GM19452 (cell line): ENCODE measurements at regions not wholly inside any gene's neighbourhood (a gene's known extent, or its start where the extent isn't known, plus 50 kb on each side); places are given as distances from the start of the nearest gene placed in this dataset.
"Not testable (repeated sequence)": the region's sequence is repeated elsewhere in the genome, so short reads cannot be mapped to it uniquely, and the experiment has no call there.

ENCODE experiments used
- ATAC-seq: cut with Tn5 transposase; IDR thresholded peaks from one replicate; pipeline ENCODE4 v1.9.1; 2021; ENCODE audit not compliant: unreplicated experiment

- no peak for ATAC-seq
Measured at GRCh38 chr21:14827468-14827867, 237.3 kb downstream of the NRIP1 start.

GRCh38 chr21:14826630-14827029 is 238.2 kb downstream of the NRIP1 start:
- ATAC-seq = no peak

GRCh38 chr21:14825514-14825974 is 239.3 kb downstream of the NRIP1 start:
- ATAC-seq = peak; percentile 67

- ATAC-seq = no peak
Measured at GRCh38 chr21:14824126-14824525, 240.7 kb downstream of the NRIP1 start.

DNA sequence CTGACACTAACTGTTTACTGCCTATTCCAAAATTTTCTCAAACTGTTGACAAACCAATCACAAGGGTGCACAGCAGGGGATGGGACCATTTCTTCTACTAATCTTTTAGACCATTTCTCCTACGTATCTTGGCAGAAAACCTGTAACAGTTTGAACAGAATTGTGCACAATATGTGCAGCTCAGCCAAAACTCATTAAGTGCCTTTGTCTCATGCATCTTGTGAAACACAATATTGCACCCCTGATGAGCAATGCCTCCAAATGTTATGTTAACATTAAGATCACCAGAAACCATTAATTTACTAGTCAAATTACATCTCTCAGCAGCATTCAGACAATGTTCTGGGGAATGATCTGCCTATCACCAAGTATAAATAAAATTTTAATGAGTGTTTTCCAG is 247.5 kb downstream of the NRIP1 start:
- no peak for ATAC-seq

GRCh38 chr21:14814991-14815390 is 249.8 kb downstream of the NRIP1 start:
- no peak for ATAC-seq

- ATAC-seq = no peak
Measured at GRCh38 chr21:14814282-14814681, 250.5 kb downstream of the NRIP1 start.

GRCh38 chr21:14804170-14804569 is 258.1 kb upstream of the SAMSN1 start:
- not testable (repeated sequence) for ATAC-seq

DNA sequence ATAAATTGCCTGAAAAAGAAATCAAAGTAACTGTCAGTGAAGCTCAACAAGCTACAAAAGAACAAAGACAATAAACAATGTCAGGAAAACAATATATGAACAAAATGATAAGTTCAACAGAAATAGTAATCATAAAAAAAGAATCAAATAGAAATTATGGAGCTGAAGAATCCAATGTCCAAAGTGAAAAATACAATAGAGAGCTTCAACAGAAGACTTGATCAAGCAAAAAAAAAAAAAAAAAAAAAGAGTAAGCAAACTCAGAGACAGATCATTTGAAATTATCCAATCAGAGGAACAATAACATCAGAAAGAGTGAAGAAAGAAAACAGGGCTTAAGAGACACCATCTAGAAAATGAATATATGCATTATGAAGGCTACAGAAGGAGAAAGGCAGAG is 251.4 kb upstream of the SAMSN1 start:
- ATAC-seq = no peak

DNA sequence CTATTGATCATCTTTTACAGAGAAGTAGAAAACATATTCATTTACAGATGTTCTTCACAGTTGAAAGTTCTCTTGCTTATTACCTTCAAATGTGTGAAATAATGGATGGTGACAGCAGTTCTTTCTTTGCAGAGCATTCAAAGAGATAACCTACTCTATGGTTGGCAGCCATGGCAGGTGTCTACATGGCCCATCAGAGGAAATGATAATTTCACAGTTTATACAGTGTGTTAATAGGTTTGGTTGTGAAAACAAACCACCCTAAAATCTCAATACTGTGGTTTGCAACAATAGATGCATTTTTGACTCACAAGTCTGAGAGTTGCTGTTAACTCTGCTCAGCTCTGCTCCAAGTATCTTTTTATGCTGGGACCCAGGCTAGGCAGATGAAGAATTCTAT is 241.2 kb upstream of the SAMSN1 start:
- no peak for ATAC-seq

DNA sequence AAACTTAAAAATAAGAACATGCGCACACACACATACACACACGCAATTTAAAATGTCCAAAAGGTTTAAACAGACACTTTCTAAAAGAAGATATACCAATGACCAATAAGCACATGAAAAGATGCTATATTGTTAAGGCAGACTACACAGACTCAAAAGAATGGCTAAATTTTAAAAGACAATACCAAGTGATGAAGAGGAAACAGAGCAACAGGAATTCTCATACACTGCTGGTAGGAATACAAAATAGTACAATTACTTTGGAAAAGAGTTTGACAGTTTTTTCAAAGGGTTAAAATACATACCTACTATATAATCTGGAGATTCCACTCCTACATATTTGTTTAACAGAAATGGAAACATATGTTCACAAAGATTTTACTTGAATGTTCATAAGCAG is 239.6 kb upstream of the SAMSN1 start:
- no peak for ATAC-seq

GRCh38 chr21:14773777-14774345 is 227.7 kb upstream of the SAMSN1 start:
- no peak for ATAC-seq

DNA sequence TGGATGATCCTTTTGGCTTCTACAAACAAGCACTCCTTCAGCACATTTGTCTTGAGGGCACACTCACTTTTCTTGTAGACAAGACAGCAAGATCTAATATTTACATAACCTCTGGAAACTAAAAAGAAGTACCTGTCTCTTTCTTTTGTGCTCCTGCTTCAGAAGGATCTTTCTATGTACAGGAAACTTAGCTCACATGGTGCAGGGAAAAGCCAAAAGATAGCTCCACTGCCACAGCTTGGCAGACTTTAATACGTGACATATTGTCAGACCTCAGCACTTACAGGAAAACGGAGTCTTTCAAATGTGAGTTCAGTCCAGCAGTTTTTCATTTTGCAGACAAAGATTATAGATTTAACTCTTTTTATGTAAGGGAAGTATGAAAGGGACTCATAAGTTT is 225.5 kb upstream of the SAMSN1 start:
- no peak for ATAC-seq

- ATAC-seq = no peak
Measured at GRCh38 chr21:14768042-14768441, 221.9 kb upstream of the SAMSN1 start.

DNA sequence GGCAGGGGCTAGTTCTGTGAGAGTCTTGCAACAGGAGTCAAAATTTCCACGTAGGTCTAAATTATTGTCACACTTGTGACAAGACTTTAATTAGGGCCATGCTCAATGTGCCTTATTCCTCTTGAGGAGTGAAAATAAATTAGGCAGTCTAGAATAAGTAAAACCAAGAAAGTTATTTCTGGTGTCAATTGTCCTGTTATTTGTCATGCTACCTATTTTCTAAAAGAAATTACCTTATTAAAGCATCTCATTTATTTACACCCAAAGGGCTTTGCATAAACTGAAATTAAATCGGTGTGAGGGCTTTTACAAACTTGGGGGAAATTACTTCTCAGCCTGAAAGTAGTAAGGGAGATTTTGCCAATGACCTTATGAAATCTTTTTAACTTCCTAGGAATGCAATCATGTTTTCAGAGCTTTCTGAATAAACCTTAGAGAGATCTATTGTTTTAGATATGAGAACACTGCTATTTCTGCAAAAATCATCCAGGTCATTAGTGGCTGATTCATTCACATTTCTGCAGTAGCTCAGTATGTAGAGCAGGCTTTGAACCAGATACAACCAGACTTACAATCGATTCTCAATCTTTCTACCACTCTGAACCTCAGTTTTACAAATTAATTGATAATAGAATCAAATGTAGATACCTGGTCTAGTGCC is 221.2 kb upstream of the SAMSN1 start:
- no peak for ATAC-seq

DNA sequence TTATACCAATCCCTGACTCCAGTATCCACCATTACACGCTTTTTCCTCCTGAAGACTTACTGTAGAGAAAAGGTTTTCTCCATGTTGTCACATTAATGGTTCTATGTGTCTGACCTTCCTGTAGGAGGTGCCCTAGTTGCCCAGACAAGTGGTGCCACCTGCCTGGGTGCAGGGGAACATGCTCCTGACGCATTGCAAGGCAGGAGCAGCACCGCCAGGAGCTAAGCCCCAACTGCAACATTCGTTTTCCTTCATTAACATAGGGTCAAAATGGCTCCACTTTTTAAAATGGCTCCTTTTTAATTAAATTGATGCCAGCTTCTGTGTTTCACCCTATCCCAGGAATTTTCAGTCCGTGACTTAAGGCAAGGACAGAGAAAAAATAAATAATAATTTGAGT is 220.1 kb upstream of the SAMSN1 start:
- ATAC-seq = no peak

GRCh38 chr21:14763695-14764064 is 217.6 kb upstream of the SAMSN1 start:
- ATAC-seq = peak; percentile 31

DNA sequence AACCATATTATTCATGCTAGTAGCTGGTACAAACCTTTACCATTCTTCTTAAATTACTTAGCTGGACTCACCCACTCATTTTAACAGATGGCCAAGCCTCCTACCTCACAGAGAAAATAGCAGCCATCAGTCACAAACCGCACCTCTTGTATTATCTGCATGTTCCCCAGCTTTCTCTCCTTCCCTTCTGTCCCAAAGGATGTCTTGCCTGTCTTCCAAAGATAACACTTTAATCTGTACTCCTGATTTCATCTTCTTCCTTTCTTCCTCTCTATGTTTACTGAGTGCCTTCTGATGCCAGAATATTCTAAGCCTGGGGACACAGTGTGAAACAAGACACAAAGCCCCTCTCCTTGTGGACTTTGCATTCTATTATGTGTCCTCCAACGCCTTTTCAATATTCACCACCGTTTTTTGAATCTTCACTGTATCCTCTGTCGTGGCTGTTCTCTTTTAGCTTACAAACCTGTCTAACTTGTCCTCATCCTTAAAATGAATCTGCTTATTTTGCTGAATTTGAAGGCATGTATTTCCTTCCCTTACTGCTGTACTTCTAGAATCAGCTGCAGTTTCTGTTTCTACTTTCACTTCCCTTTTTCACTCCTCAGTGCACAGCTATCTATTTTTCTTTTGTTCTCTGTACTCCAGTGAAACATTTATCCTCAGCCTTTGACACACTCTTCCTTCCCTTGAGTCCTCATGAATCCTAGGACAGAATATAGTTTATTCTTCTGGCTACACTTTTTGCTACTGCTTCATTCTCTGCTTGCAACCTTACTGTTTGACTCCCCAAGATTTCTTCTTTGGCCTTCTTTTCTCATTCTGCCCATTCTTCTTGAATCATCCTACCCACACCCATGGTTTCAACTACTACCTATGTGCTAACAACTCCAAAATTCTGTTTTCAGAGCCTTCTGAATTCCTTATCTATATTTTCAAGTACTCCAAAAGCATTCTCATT is 216.9 kb upstream of the SAMSN1 start:
- ATAC-seq = peak; percentile 95

GRCh38 chr21:14762327-14762726 is 216.2 kb upstream of the SAMSN1 start:
- no peak for ATAC-seq

DNA sequence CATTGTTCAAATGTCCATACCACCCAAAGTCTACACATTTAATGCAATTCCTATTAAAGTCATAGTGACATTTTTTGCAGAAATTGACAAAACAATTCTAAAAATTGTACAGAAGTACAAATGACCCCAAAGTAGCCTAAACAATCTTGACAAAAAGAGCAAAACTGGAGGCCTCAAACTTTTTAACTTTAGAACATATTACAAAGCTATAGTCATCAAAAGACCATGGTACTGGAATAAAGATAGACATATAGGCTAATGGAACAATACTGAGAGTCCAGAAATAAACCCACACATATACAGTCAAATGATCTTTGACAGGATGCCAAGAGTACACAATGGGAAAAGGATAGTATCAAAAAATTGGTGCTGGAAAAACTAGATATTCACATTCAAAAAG is 213.2 kb upstream of the SAMSN1 start:
- ATAC-seq = no peak

- ATAC-seq = no peak
Measured at GRCh38 chr21:14758849-14759248, 212.7 kb upstream of the SAMSN1 start.
